MM.1S (cell line): ENCODE measurements at regions not wholly inside any gene's neighbourhood (a gene's known extent, or its start where the extent isn't known, plus 50 kb on each side); places are given as distances from the start of the nearest gene placed in this dataset.

Experiments used
- CTCF ChIP-seq: fragments of 300-600 bp; sonication (generic); IDR thresholded peaks from 2 replicates; pipeline ENCODE4 v1.5.1; 2016; ENCODE audit warnings: antibody characterized with exemption, low read length, mixed read lengths
- EZH2 ChIP-seq: fragments of 300-600 bp; sonication (generic); optimal IDR thresholded peaks from 2 replicates; pipeline ENCODE3; 2017; ENCODE audit warnings: low read depth, mild to moderate bottlenecking, antibody characterized with exemption, low read length, mixed read lengths

DNA sequence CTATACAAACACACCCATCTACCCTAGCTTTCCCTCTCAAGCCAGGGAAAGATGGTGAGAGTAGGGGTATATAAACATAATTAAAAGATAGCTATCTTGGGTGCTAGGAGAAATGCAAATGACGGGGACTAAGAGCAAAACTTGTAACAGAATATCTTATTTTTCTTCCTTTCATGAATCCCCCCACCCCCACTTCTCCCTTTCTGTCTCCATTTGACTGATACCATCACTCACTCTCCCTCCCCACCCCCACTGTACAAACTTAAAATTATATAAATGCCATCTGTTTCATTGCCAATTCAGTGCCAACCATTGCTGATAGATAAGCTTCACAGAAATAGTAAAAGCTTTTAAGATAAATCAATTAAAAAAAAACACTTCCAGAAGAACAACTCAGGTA, 268.6 kb downstream of the SLC6A15 start:
- TF ChIP-seq CTCF (no peak), EZH2 (no peak)
